ENCODE measurements at regions not wholly inside any gene's neighbourhood (a gene's known extent, or its start where the extent isn't known, plus 50 kb on each side); places are given as distances from the start of the nearest gene placed in this dataset.

DNA sequence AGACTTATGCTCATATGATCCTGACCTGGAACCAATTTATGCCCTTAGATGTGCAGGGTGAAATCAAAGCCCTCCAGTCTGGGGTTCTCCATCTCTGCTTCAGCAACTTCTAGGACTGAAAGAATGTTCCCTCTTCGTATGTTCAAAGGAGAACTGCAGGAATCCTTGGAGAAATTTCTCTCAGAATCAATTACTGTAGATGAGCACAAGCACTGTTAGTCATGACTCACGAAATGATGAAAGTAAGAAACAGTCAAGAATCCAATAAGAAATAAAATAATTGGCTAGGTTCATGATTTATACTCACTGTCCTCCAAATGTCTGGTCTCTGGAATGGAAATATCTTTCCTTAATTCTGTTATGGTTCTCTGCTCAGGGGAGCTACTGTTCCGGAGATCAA, 348.2 kb downstream of the PDGFC start:
- Histone ChIP-seq H3K9ac (no peak overlapping the region), H3K27ac (no peak overlapping the region), H3K9me3 (peaks cover 8% of the 10 kb centered on the region; the same call in 1 of the 2 replicates), H3K36me3 (no peaks in the 10 kb centered on the region), H4K20me1 (no peaks in the 10 kb centered on the region), H3K4me3 (no peak overlapping the region), H3K4me1 (no peaks in the 10 kb centered on the region), H3K4me2 (no peak overlapping the region), H3K27me3 (no peaks in the 10 kb centered on the region)
- TF ChIP-seq Cebpa-rat (IDR thresholded peaks at IDR 0.05) = no peak

DNA sequence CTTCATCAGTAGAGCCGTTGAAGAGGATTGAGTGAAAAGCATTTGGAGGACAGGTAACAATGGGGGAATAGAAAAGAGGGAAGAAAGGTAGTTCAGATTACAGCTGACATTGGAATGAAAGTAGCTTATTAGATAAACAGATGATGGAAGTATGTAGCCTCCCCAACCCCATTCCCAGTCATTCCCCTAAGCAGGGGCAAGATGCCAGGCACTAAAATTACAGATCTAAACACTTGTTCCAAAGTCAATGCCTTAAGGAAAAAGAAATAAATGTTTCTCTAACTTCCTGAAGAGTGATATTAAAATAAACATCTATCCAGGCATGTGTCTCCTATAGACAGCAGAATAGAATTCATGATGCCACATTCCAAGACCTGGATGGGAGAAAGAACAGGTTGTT, 350.8 kb downstream of the PDGFC start:
- Histone ChIP-seq H3K36me3 (no peaks in the 10 kb centered on the region), H3K9ac (no peak overlapping the region), H3K4me1 (no peaks in the 10 kb centered on the region), H3K27me3 (no peaks in the 10 kb centered on the region), H3K27ac (no peak overlapping the region), H3K9me3 (no peaks in the 10 kb centered on the region), H3K4me2 (no peak overlapping the region), H4K20me1 (no peaks in the 10 kb centered on the region), H3K4me3 (no peak overlapping the region)
- TF ChIP-seq Cebpa-rat (IDR thresholded peaks at IDR 0.05) = no peak

DNA sequence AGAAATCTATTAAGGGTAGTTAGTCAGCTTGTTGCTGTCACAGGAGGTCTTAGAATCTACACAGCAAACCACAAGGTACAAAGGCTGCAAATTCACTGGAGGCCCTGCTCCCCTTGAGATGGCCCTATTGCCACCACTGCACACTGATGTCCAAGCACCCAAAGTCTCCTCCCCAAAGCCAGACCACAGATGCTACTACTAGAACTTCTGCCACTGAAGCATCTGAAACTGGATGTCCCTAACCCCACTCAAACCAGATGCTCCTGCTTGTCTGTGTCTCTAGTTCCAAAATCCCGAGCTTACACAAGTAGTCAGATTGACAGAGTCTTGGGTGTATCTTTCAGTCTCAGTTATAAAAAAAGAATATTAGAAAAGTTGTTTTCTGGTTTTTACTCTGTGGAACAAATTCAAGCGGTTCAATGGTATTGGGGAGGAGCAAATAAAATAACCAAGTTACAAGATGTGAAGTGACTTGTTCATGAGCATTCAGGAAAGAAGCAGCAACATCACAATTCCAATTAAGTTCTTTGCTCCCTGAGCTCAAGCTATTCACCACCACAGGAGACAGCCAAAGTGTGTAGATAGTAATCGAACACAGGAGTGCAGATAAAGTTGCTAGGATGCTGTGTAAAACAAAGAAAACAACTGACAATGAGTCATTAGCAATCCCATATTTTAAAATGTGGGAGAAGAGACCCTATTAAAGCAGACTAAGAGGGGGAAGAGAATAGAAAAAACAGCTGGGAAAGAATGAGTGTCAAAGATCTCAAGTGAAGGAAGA, 352.3 kb downstream of the PDGFC start:
- H3K9ac ChIP-seq = no peak overlapping the region
- H3K4me2 ChIP-seq = no peak overlapping the region
- H3K27ac ChIP-seq = no peak overlapping the region
- no peaks in the 10 kb centered on the region for H3K4me1 ChIP-seq
- no peak overlapping the region for H3K4me3 ChIP-seq
- no peaks in the 10 kb centered on the region for H4K20me1 ChIP-seq
- no peak for TF ChIP-seq Cebpa-rat (IDR thresholded peaks at IDR 0.05)
- no peaks in the 10 kb centered on the region for H3K27me3 ChIP-seq
- H3K9me3 ChIP-seq = no peaks in the 10 kb centered on the region
- no peaks in the 10 kb centered on the region for H3K36me3 ChIP-seq

DNA sequence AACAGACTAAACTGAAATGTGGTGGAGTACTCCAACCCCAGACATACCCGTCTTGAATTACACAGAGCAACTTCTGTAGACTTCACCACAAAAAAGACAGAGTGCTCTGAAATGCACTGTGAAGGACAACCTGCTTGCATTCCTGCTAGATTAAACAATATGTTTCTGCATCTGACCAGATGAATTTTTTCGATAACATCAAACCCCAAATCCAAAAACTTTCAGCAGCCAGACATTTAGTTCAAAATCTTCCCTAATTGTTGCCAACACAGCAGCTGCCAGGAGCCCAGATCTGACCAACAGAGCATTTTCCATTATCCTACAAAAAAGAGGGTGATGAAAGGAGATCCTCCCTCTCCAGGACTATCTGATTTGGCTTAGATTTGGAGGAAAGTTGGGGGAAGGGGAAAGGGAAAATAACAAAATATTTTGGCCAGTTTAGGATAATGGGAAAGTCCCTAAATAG, 356.5 kb downstream of the PDGFC start:
- no peaks in the 10 kb centered on the region for H3K36me3 ChIP-seq
- no peak overlapping the region for H3K4me3 ChIP-seq
- no peak for TF ChIP-seq Cebpa-rat (IDR thresholded peaks at IDR 0.05)
- no peaks in the 10 kb centered on the region for H4K20me1 ChIP-seq
- no peak overlapping the region for H3K4me2 ChIP-seq
- H3K4me1 ChIP-seq = no peaks in the 10 kb centered on the region
- no peak overlapping the region for H3K9ac ChIP-seq
- no peaks in the 10 kb centered on the region for H3K27me3 ChIP-seq
- H3K27ac ChIP-seq = no peak overlapping the region
- H3K9me3 ChIP-seq = no peaks in the 10 kb centered on the region

DNA sequence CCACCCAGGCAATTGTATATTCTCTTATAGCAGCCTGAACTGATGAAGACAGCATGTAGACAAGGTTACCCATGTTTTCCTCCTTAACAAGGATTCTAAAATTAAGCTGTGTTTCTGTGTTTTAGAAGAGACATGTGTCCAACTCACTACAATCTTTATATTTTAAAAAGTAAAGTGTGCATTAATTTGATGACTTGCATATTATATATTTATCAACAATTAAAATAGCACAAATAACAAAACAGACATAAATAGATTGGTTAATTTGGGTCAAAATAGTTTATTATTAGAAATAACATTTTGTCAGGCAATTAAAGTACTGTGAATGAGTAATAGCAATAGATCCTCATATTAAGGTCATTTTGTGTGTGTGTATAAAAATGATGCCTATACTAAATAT, 357.1 kb downstream of the PDGFC start:
- no peaks in the 10 kb centered on the region for H4K20me1 ChIP-seq
- no peaks in the 10 kb centered on the region for H3K4me1 ChIP-seq
- H3K36me3 ChIP-seq = no peaks in the 10 kb centered on the region
- no peaks in the 10 kb centered on the region for H3K9me3 ChIP-seq
- no peak overlapping the region for H3K4me3 ChIP-seq
- H3K27me3 ChIP-seq = no peaks in the 10 kb centered on the region
- H3K9ac ChIP-seq = no peak overlapping the region
- no peak overlapping the region for H3K4me2 ChIP-seq
- TF ChIP-seq Cebpa-rat (IDR thresholded peaks at IDR 0.05) = no peak
- H3K27ac ChIP-seq = no peak overlapping the region

DNA sequence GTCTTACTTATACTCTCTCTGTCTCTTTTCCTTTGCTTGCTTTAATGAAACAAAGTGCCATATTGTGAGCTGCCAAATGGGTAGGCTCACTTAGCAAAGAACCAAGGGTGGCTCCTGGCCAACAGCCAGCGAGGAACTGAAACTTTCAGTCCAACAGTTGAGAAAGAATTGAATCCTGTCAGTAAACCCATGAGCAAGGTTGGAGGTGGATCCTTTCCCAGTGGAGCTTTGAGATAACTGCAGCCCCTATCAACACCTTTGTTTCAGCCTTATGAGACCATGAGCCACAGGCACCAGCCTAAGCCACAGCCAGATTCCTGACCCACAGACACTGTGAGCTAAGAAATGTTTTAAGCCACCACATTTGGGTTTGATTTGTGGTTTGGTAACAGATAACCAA, 362.2 kb downstream of the PDGFC start:
- Histone ChIP-seq H3K36me3 (no peaks in the 10 kb centered on the region), H3K27ac (no peak overlapping the region), H3K9me3 (no peaks in the 10 kb centered on the region), H3K4me1 (no peaks in the 10 kb centered on the region), H4K20me1 (no peaks in the 10 kb centered on the region), H3K4me3 (no peak overlapping the region), H3K9ac (no peak overlapping the region), H3K4me2 (no peak overlapping the region), H3K27me3 (no peaks in the 10 kb centered on the region)
- no peak for TF ChIP-seq Cebpa-rat (IDR thresholded peaks at IDR 0.05)

DNA sequence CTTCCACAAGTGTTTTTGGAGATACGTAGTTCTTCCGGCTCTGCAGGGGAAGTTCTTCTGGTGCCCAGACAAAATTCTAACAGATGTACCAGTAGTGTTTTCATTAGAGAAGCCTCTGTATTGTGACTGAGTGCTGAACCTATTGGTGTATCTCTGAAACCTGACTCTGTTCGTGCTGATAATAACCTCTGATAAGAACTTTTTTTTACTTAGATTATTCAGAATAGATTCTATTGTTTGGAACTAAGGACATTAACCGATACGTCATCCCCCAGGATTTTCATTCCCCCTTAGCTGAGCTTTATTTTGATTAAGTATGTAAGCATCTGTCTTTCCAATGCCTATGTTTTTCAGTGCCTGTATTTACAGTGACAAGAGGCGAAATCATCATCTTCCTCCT, 362.9 kb downstream of the PDGFC start:
- Histone ChIP-seq H3K36me3 (no peaks in the 10 kb centered on the region), H3K9me3 (no peaks in the 10 kb centered on the region), H3K4me3 (no peak overlapping the region), H3K4me1 (no peaks in the 10 kb centered on the region), H4K20me1 (no peaks in the 10 kb centered on the region), H3K4me2 (no peak overlapping the region), H3K27ac (no peak overlapping the region), H3K27me3 (no peaks in the 10 kb centered on the region), H3K9ac (no peak overlapping the region)
- no peak for TF ChIP-seq Cebpa-rat (IDR thresholded peaks at IDR 0.05)

DNA sequence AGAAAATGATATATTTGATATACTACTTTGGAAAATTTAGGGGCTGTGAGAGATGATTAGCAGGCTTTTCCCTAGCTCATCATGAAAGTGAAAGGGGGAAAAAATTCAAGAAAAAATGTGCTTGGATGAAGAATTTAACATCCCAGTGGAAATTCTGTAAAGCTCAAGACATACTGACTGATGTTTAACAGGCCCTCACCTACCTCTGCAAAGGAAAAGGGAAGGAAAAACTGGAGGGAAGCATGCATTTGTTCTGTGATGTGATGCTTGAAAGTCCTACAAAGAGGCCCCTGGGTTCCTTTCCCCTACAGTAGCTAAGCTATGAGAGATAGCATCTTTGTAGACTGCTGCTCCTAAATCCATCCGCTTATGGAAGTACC, 364.1 kb downstream of the PDGFC start:
- H3K36me3 ChIP-seq = no peaks in the 10 kb centered on the region
- H3K9me3 ChIP-seq = no peaks in the 10 kb centered on the region
- H3K27ac ChIP-seq = no peak overlapping the region
- H3K4me1 ChIP-seq = no peaks in the 10 kb centered on the region
- H3K4me2 ChIP-seq = no peak overlapping the region
- no peaks in the 10 kb centered on the region for H3K27me3 ChIP-seq
- no peaks in the 10 kb centered on the region for H4K20me1 ChIP-seq
- H3K9ac ChIP-seq = no peak overlapping the region
- no peak overlapping the region for H3K4me3 ChIP-seq
- TF ChIP-seq Cebpa-rat (IDR thresholded peaks at IDR 0.05) = no peak

DNA sequence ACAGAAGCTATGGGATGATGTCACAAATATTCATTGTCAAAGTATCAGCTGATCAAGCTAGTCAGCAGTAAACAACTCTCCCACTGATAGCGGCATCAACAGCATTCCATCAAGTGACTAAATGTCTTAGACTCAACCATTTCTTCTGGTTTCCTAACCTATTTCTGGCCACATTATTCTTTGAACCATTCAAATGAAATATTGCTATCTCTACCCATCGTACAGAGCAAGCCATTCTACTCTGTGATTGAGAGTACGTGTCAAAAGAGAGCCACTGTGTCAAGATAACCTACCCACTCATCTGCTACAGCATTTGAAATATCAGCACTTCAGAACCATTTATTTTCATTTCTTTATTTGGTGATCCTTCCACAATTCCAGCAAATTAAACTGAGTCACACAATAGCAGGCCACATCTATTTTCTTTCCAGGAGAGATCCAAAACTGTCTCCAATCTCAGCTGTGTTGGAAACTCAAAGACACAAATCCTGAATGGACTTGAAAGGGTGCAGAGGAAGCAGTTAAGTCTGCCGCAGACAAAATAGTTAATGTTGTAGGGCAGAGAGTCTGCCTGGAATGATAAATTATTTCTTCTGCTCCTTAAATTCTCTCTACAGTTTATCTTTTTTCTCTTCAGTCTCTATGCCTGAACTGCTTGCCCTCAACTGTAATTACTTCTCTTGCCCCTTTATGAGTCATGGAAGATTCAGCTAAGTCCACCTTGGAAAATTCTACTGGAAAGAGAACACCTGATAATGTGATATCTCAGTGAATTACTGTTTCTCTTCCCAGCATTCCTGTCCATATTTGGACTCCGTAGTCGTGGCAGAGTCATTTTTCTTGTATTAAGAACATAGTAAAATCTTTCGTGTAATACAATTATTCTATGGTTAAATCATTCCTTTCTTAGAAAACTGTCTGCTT, 364.8 kb downstream of the PDGFC start:
- no peaks in the 10 kb centered on the region for H3K9me3 ChIP-seq
- no peaks in the 10 kb centered on the region for H3K36me3 ChIP-seq
- H3K4me2 ChIP-seq = no peak overlapping the region
- H4K20me1 ChIP-seq = no peaks in the 10 kb centered on the region
- no peak for TF ChIP-seq Cebpa-rat (IDR thresholded peaks at IDR 0.05)
- H3K27me3 ChIP-seq = no peaks in the 10 kb centered on the region
- H3K9ac ChIP-seq = no peak overlapping the region
- H3K4me1 ChIP-seq = no peaks in the 10 kb centered on the region
- H3K4me3 ChIP-seq = no peak overlapping the region
- H3K27ac ChIP-seq = no peak overlapping the region

DNA sequence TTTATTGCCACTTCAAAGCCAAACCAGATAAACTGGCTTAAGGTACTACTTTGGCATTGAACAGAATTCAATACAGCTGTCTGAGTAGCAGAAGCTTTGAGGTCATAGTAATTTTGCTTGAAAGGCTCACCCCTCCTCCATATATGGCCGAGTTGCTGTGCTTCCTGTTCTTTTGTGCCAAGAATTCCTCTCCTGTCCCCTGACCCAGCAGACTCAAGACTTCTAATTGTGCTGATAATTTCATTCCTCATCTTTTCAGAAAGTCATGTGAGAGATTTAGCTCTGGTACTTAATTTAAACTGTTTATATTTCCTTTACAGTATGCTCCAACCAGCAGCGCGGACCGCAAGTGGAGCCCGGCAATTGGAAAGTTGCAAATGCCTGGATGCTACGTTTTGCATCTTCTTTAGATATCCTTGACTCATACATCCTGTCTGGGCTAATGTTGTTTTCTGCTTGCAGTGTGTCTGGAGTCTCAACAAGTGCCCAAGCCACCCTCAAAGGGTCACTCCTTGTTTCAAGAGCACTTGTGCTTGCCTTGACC, 373.4 kb downstream of the PDGFC start:
- Histone ChIP-seq H3K27me3 (no peaks in the 10 kb centered on the region), H3K27ac (no peak overlapping the region), H3K9ac (no peak overlapping the region), H4K20me1 (no peaks in the 10 kb centered on the region), H3K4me2 (no peak overlapping the region), H3K4me3 (no peak overlapping the region), H3K4me1 (no peaks in the 10 kb centered on the region), H3K36me3 (no peaks in the 10 kb centered on the region), H3K9me3 (no peaks in the 10 kb centered on the region)
- TF ChIP-seq Cebpa-rat (IDR thresholded peaks at IDR 0.05) = no peak

All from BLaER1 (cell line).